Right lobe of liver (tissue), 6 donors: ENCODE measurements at regions not wholly inside any gene's neighbourhood (a gene's known extent, or its start where the extent isn't known, plus 50 kb on each side); places are given as distances from the start of the nearest gene placed in this dataset.

Experiments
- ATAC-seq, 4 donors: fragments of 200-7000 bp; cut with Tn5 transposase; one replicate each; pipeline ENCODE4 v1.9.1; 2020; ENCODE audit warnings: mild to moderate bottlenecking in 4 of 4, moderate library complexity in 4 of 4
- DNase-seq, 3 donors: peaks; one replicate each; pipeline ENCODE4 v3.0.0-alpha.2; 2020
- H3K27ac ChIP-seq, 3 donors: fragments of 200-600 bp; one replicate each; pipeline ENCODE4 v1.8.0; 2022
- H3K27me3 ChIP-seq, 2 donors: fragments of 200-600 bp; one replicate each; pipeline ENCODE4 v1.8.0; 2022
- H3K36me3 ChIP-seq, 4 donors: fragments of 200-600 bp; sonication (generic) in 1 of 4; one replicate each; pipeline versions ENCODE4 v1.5.1 to v1.8.0; 2017 to 2022; ENCODE audit warnings: control low read depth in 1 of 4
- H3K4me1 ChIP-seq, 4 donors: fragments of 200-600 bp; sonication (generic) in 1 of 4; one replicate each; pipeline versions ENCODE4 v1.5.1 to v1.8.0; 2017 to 2022; ENCODE audit warnings: control low read depth in 1 of 4
- H3K4me3 ChIP-seq, 3 donors: fragments of 200-600 bp; one replicate each; pipeline ENCODE4 v1.8.0; 2022
- H3K9me3 ChIP-seq, 4 donors: fragments of 200-600 bp; sonication (generic) in 1 of 4; one replicate each; pipeline versions ENCODE4 v1.5.1 to v1.8.0; 2017 to 2022; ENCODE audit warnings: control low read depth in 1 of 4
- CTCF ChIP-seq, 4 donors: fragments of 200-600 bp in 3 of 4; fragments of 450-650 bp in 1 of 4; IDR thresholded peaks; one replicate each; pipeline versions ENCODE4 v1.5.1 to v1.8.0; 2016 to 2022; ENCODE audit warnings: antibody characterized with exemption in 4 of 4, mild to moderate bottlenecking in 2 of 4
- POLR2A ChIP-seq: fragments of 450-650 bp; IDR thresholded peaks from one replicate; pipeline ENCODE4 v1.6.1; 2017; ENCODE audit warnings: antibody characterized with exemption, mild to moderate bottlenecking
- WGBS: methylation state at CpG from one replicate; pipeline ENCODE4 v1.1.6; 2018; ENCODE audit warnings: low coverage, low lambda C conversion rate; ENCODE audit not compliant: insufficient coverage; ENCODE audit errors: missing lambda C conversion rate; 5-methylcytosine and 5-hydroxymethylcytosine counted together
- intact Hi-C, 2 donors: fragments of 100-400 bp; cut with DNase I; formaldehyde crosslinking; loops; one replicate each; pipeline versions ENCODE4 v1.11.2 to v1.14.1; 2022
- donor health status: DM: no; HTN: yes; CAD: no.
- donor health status: DM: no; HTN: no; CAD: no.
- donor health status: DM: no; HTN: no; CAD: no.
- donor health status: DM: no; HTN: yes; CAD: no.
- donor health status: DM: no; HTN: yes; CAD: no.

GRCh38 chr20:10910535-10911178, 236.9 kb upstream of the JAG1 start:
- 60% methylated on average over 12 of the region's 12 CpGs for WGBS
- no peak for ATAC-seq
- H3K27me3 ChIP-seq: no peaks in the 10 kb centered on the region
- H3K9me3 ChIP-seq: no peaks in the 10 kb centered on the region
- no peak for DNase-seq
- H3K27ac ChIP-seq: no peak overlapping the region
- no peaks in the 10 kb centered on the region for H3K36me3 ChIP-seq
- H3K4me1 ChIP-seq: no peaks in the 10 kb centered on the region
- intact Hi-C loops: no loop called here
- no peak overlapping the region for H3K4me3 ChIP-seq
- TF ChIP-seq CTCF (IDR thresholded peaks at IDR 0.05): no peak
- TF ChIP-seq POLR2A: no peak

GRCh38 chr20:10911298-10911697, 237.5 kb upstream of the JAG1 start:
- DNase-seq: no peak
- Histone ChIP-seq H3K36me3 (no peaks in the 10 kb centered on the region), H3K4me1 (no peaks in the 10 kb centered on the region), H3K4me3 (no peak overlapping the region), H3K9me3 (no peaks in the 10 kb centered on the region), H3K27me3 (no peaks in the 10 kb centered on the region), H3K27ac (no peak overlapping the region)
- TF ChIP-seq POLR2A (no peak), CTCF (IDR thresholded peaks at IDR 0.05) (no peak)
- intact Hi-C loops: no loop called here
- WGBS: 62% methylated on average over 2 of the region's 2 CpGs
- no peak for ATAC-seq

GRCh38 chr20:10915815-10916214, 242.0 kb upstream of the JAG1 start:
- Histone ChIP-seq H3K27me3 (no peaks in the 10 kb centered on the region), H3K9me3 (no peaks in the 10 kb centered on the region), H3K4me1 (no peaks in the 10 kb centered on the region), H3K36me3 (no peaks in the 10 kb centered on the region), H3K27ac (no peak overlapping the region), H3K4me3 (no peak overlapping the region)
- ATAC-seq (no peak), DNase-seq (no peak)
- intact Hi-C loops: no loop called here
- 58% methylated on average over 1 of the region's 1 CpG for WGBS
- TF ChIP-seq POLR2A: no peak
- no peak for TF ChIP-seq CTCF (IDR thresholded peaks at IDR 0.05)

- Histone ChIP-seq H3K4me1 (no peaks in the 10 kb centered on the region), H3K27ac (no peak overlapping the region), H3K4me3 (no peak overlapping the region), H3K9me3 (no peaks in the 10 kb centered on the region), H3K36me3 (no peaks in the 10 kb centered on the region), H3K27me3 (no peaks in the 10 kb centered on the region)
- TF ChIP-seq POLR2A (no peak), CTCF (IDR thresholded peaks at IDR 0.05) (no peak)
- DNase-seq (no peak), ATAC-seq (no peak)
- 89% methylated on average over 1 of the region's 1 CpG for WGBS
- intact Hi-C loops: no loop called here
These were observed 242.5 kb upstream of the JAG1 start for GRCh38 chr20:10916312-10916711.

- Histone ChIP-seq H3K4me3 (no peak overlapping the region), H3K9me3 (no peaks in the 10 kb centered on the region), H3K27me3 (no peaks in the 10 kb centered on the region), H3K27ac (no peak overlapping the region), H3K36me3 (no peaks in the 10 kb centered on the region), H3K4me1 (no peaks in the 10 kb centered on the region)
- ATAC-seq (no peak), DNase-seq (no peak)
- intact Hi-C loops: no loop called here
- TF ChIP-seq POLR2A: no peak
- no peak for TF ChIP-seq CTCF (IDR thresholded peaks at IDR 0.05)
- WGBS: 91% methylated on average over 5 of the region's 5 CpGs
These were observed 244.0 kb upstream of the JAG1 start for GRCh38 chr20:10917826-10918225.
